Muscle of leg (tissue), 3 donors: ENCODE measurements at regions not wholly inside any gene's neighbourhood (a gene's known extent, or its start where the extent isn't known, plus 50 kb on each side); places are given as distances from the start of the nearest gene placed in this dataset.
"Not testable (repeated sequence)": the region's sequence is repeated elsewhere in the genome, so short reads cannot be mapped to it uniquely, and the experiment has no call there.

Experiments
- DNase-seq: peaks from one replicate; pipeline ENCODE4 v3.0.0; 2013
- H3K27ac ChIP-seq: one replicate; pipeline ENCODE4 v1.5.1; 2013; ENCODE audit warnings: mild to moderate bottlenecking, low read length, control low read depth
- H3K27me3 ChIP-seq: one replicate; pipeline ENCODE4 v1.6.1; 2013; ENCODE audit warnings: low read length; ENCODE audit not compliant: control insufficient read depth, insufficient read depth
- H3K36me3 ChIP-seq: one replicate; pipeline ENCODE4 v1.6.1; 2013; ENCODE audit warnings: low read length; ENCODE audit not compliant: control insufficient read depth, insufficient read depth
- H3K4me1 ChIP-seq: one replicate; pipeline ENCODE4 v1.6.1; 2013; ENCODE audit warnings: low read length; ENCODE audit not compliant: control insufficient read depth, insufficient read depth
- H3K4me3 ChIP-seq: one replicate; pipeline ENCODE4 v1.5.1; 2013; ENCODE audit warnings: low read length, control low read depth
- H3K9me3 ChIP-seq: replicated peaks from 2 replicates; pipeline ENCODE4 v1.6.1; 2013; ENCODE audit warnings: low read depth, low read length; ENCODE audit not compliant: control insufficient read depth
- WGBS: methylation state at CpG from one replicate; pipeline ENCODE4 v1.1.5; 2013; ENCODE audit warnings: missing lambda C conversion rate; ENCODE audit not compliant: insufficient coverage; 5-methylcytosine and 5-hydroxymethylcytosine counted together

DNA sequence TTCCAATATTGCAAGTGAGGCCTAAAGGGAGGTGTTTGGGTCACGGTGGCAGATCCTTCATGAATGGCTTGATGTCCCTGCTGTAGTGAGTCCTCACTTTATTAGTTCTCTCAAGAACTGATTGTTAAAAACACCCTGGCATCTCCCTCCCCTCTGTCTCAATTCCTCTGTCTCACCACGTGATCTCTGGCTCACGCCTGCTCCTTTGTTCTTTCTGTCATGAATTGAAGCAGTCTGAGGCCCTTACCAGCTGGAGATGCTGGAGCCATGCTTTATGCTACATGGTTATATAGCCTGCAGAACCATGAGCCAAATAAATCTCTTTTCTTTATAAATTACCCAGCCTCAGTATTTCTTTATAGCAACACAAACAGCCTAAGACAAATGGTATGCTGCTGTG is 980.7 kb upstream of the GRIA3 start:
- H3K9me3 ChIP-seq, result no peaks in the 10 kb centered on the region
- no peaks in the 10 kb centered on the region for H3K4me1 ChIP-seq
- H3K36me3 ChIP-seq, result no peaks in the 10 kb centered on the region
- no peak overlapping the region for H3K27ac ChIP-seq
- WGBS, result 19% methylated on average over 2 of the region's 3 CpGs
- no peaks in the 10 kb centered on the region for H3K27me3 ChIP-seq
- no peak overlapping the region for H3K4me3 ChIP-seq
- DNase-seq, result no peak

DNA sequence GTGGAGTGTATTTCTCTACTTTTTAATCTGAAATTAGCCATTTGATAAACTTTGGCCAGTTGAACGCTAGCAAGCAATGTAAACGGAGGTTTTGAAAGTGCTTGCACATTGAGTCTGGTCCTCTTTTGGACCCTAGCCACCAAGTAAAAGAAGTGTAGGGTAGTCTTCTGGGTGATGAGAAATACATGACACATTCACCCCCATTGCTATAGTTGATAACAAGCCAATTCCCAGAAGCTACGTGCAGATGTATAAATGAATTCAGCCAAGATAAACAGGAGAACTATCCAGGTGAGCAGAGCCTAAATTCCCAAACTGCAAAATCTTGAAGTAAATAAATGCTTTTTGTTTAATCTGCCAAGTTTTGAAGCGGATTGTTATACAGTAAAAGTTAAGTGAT is 965.4 kb upstream of the GRIA3 start:
- no peak overlapping the region for H3K27ac ChIP-seq
- DNase-seq, result no peak
- 40% methylated on average over 1 of the region's 4 CpGs for WGBS
- H3K27me3 ChIP-seq, result no peaks in the 10 kb centered on the region
- H3K4me1 ChIP-seq, result no peaks in the 10 kb centered on the region
- no peak overlapping the region for H3K4me3 ChIP-seq
- no peaks in the 10 kb centered on the region for H3K36me3 ChIP-seq
- no peaks in the 10 kb centered on the region for H3K9me3 ChIP-seq

DNA sequence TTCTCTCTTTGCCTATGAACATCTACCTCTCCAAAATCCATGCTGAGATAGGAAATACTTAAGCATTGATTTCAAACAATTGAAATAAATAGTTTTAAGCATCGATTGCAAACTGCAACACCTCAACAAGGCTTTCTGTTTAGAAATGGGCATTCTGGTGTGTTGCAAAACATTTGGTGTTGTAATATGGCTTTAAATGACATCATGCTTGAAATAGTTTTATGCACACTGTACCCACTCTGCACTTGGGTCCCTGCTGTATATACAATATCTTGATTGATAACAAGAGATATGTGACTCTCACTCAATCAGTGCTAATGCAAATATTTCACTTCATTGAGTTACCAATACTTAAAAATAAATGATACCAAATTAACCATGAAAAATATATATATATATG is 964.9 kb upstream of the GRIA3 start:
- H3K9me3 ChIP-seq, result no peaks in the 10 kb centered on the region
- H3K27me3 ChIP-seq, result no peaks in the 10 kb centered on the region
- no peak for DNase-seq
- no peak overlapping the region for H3K27ac ChIP-seq
- H3K36me3 ChIP-seq, result no peaks in the 10 kb centered on the region
- no CpG with 5 or more reads among the region's 1 CpG for WGBS
- H3K4me3 ChIP-seq, result no peak overlapping the region
- H3K4me1 ChIP-seq, result no peaks in the 10 kb centered on the region

- no peak for DNase-seq
- H3K4me1 ChIP-seq, result no peaks in the 10 kb centered on the region
- no peaks in the 10 kb centered on the region for H3K9me3 ChIP-seq
- no peaks in the 10 kb centered on the region for H3K27me3 ChIP-seq
- no peaks in the 10 kb centered on the region for H3K36me3 ChIP-seq
- no CpG with 5 or more reads among the region's 3 CpGs for WGBS
- H3K27ac ChIP-seq, result no peak overlapping the region
- no peak overlapping the region for H3K4me3 ChIP-seq
Observed at GRCh38 chrX:122219735-122220134, 964.3 kb upstream of the GRIA3 start.

GRCh38 chrX:122220644-122221373 is 963.3 kb upstream of the GRIA3 start:
- Histone ChIP-seq H3K36me3 (no peaks in the 10 kb centered on the region), H3K27me3 (no peaks in the 10 kb centered on the region), H3K9me3 (no peaks in the 10 kb centered on the region), H3K4me3 (no peak overlapping the region), H3K27ac (no peak overlapping the region), H3K4me1 (no peaks in the 10 kb centered on the region)
- WGBS, result 60% methylated on average over 3 of the region's 3 CpGs
- no peak for DNase-seq

DNA sequence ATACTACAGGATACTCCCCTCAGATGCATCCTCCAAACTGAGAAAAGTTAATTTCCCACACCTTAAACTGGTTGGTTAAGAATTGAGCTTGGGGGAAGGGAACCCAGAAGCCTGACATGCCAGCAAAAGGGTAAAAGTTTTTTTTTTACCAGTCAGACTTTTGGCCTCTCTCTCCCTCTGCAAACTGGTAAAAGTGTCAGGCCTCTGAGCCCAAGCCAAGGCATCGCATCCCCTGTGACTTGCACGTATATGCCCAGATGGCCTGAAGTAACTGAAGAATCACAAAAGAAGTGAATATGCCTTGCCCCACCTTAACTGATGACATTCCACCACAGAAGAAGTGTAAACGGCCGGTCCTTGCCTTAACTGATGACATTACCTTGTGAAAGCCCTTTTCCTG is 962.3 kb upstream of the GRIA3 start:
- H3K4me1 ChIP-seq, H3K36me3 ChIP-seq, H3K9me3 ChIP-seq, H3K27me3 ChIP-seq, H3K4me3 ChIP-seq, DNase-seq, H3K27ac ChIP-seq: not testable (repeated sequence)
- WGBS, result no CpG with 5 or more reads among the region's 4 CpGs

DNA sequence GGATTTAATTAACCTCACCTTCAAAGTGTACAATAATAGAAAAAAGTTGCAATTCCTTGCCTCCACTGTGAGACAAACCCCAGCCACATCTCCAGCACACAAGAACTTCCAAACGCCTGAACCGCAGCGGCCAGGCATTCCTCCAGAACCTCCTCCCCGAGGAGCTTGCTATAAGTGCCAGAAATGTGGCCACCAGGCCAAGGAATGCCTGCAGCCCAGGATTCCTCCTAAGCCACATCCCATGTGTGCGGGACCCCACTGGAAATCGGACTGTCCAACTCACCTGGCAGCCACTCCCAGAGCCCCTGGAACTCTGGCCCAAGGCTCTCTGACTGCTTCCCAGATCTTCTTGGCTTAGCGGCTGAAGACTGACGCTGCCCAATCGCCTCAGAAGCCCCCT is 959.9 kb upstream of the GRIA3 start:
- DNase-seq, H3K27ac ChIP-seq, H3K9me3 ChIP-seq, H3K36me3 ChIP-seq, H3K4me3 ChIP-seq, H3K4me1 ChIP-seq, H3K27me3 ChIP-seq: not testable (repeated sequence)
- no CpG with 5 or more reads among the region's 9 CpGs for WGBS

GRCh38 chrX:122238801-122239200 is 945.3 kb upstream of the GRIA3 start:
- Histone ChIP-seq H3K9me3 (no peaks in the 10 kb centered on the region), H3K27me3 (no peaks in the 10 kb centered on the region), H3K36me3 (no peaks in the 10 kb centered on the region), H3K4me3 (no peak overlapping the region), H3K4me1 (no peaks in the 10 kb centered on the region), H3K27ac (no peak overlapping the region)
- no peak for DNase-seq

DNA sequence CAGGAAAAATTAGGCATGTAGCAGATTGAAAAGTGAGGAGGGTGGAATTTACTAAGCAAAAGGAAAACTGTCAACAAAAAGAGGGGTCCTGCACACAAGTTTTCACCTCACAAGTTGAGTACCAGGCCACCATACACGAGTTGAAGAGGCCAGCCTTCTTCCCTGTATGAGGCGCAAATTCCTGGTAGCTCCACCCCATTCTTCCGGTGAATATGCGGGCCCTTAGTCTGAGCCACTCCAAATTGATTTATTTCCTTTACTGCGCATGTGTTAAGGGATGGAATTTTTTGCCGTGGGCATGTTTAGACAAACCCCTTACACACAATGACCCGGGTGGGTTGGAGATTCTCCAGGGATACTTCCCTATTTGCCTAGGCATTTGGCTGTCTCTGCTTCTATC is 942.1 kb upstream of the GRIA3 start:
- H3K27me3 ChIP-seq, result no peaks in the 10 kb centered on the region
- no peak overlapping the region for H3K4me3 ChIP-seq
- no peak overlapping the region for H3K27ac ChIP-seq
- no peaks in the 10 kb centered on the region for H3K9me3 ChIP-seq
- H3K4me1 ChIP-seq, result no peaks in the 10 kb centered on the region
- no peak for DNase-seq
- H3K36me3 ChIP-seq, result no peaks in the 10 kb centered on the region
- WGBS, result 86% methylated on average over 2 of the region's 7 CpGs

DNA sequence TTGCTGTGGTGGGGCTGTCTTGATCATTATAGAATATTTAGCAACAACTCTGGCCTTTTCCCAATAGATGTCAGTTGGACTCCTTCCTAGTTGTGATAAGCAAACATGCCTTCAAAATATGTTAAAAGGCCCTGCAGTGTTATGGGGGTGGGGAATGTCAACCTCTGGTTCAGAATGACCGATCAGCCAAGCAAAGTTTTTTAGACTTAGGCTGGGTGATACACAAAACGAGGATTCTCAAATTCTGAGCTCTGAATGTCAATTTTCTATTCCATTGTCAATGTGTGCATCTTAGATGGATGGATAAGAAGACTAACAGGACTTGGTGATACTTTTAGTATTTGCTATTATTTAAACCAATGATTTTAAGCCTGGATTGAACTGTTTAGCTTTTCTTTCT is 940.0 kb upstream of the GRIA3 start:
- Histone ChIP-seq H3K36me3 (no peaks in the 10 kb centered on the region), H3K27me3 (no peaks in the 10 kb centered on the region), H3K9me3 (no peaks in the 10 kb centered on the region), H3K4me3 (no peak overlapping the region), H3K27ac (no peak overlapping the region), H3K4me1 (no peaks in the 10 kb centered on the region)
- DNase-seq, result no peak
- WGBS, result 71% methylated on average over 1 of the region's 2 CpGs

DNA sequence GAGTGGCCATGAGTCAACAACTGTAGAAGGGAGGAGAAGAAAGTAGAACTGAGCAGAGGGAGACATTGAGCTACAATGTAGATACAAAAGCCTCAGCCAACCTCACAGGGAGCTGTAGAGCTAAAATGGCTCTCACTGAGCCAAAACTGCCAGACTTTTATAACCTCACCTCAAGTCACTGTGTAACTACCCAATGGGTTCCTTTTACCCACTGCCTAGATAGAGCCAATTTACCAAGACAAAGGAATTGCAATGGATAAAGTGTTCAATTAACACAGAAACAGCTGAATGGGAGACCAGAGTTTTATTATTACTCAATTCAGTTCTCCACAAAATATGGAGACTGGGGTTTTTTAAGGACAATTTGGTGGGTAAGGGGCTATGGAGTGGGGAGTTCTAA is 938.9 kb upstream of the GRIA3 start:
- no peak for DNase-seq
- H3K4me3 ChIP-seq, result no peak overlapping the region
- H3K36me3 ChIP-seq, result no peaks in the 10 kb centered on the region
- no peaks in the 10 kb centered on the region for H3K9me3 ChIP-seq
- H3K4me1 ChIP-seq, result no peaks in the 10 kb centered on the region
- H3K27me3 ChIP-seq, result no peaks in the 10 kb centered on the region
- no peak overlapping the region for H3K27ac ChIP-seq
